Mucosa of descending colon (tissue), 3 donors: ENCODE measurements at regions not wholly inside any gene's neighbourhood (a gene's known extent, or its start where the extent isn't known, plus 50 kb on each side); places are given as distances from the start of the nearest gene placed in this dataset.

Experiments used
- ATAC-seq: fragments of 200-7000 bp; cut with Tn5 transposase; one replicate; pipeline ENCODE4 v1.9.1; 2020; ENCODE audit warnings: mild to moderate bottlenecking, moderate library complexity
- DNase-seq, 3 donors: peaks; one replicate each; pipeline ENCODE4 v3.0.0-alpha.2; 2020
- H3K36me3 ChIP-seq: fragments of 200-600 bp; one replicate; pipeline ENCODE4 v1.8.0; 2021; ENCODE audit warnings: low read depth, mild to moderate bottlenecking
- H3K4me1 ChIP-seq: fragments of 200-600 bp; one replicate; pipeline ENCODE4 v1.8.0; 2021; ENCODE audit warnings: low read depth, mild to moderate bottlenecking
- H3K4me3 ChIP-seq: fragments of 200-600 bp; one replicate; pipeline ENCODE4 v1.8.0; 2021; ENCODE audit warnings: mild to moderate bottlenecking
- H3K9me3 ChIP-seq: fragments of 200-600 bp; one replicate; pipeline ENCODE4 v1.8.0; 2021; ENCODE audit warnings: mild to moderate bottlenecking
- intact Hi-C, 2 donors: fragments of 100-400 bp; cut with DNase I in 1 of 2; cut with micrococcal nuclease in 1 of 2; formaldehyde crosslinking; loops; one replicate each; pipeline versions ENCODE4 v1.11.0 to v1.11.1; 2022; cut with DNase I, micrococcal nuclease
- TF ChIP-seq, protein P1 (sequence below): fragments of 200-600 bp; IDR thresholded peaks from one replicate; pipeline ENCODE4 v1.8.0; 2022; ENCODE audit warnings: antibody characterized with exemption, mild to moderate bottlenecking
- donor health status: DM: no; HTN: no; CAD: no; lungs with moderate emphysema.
- donor health status: DM: no; HTN: no; CAD: no.
- donor health status: DM: no; HTN: yes; CAD: no.

DNA sequence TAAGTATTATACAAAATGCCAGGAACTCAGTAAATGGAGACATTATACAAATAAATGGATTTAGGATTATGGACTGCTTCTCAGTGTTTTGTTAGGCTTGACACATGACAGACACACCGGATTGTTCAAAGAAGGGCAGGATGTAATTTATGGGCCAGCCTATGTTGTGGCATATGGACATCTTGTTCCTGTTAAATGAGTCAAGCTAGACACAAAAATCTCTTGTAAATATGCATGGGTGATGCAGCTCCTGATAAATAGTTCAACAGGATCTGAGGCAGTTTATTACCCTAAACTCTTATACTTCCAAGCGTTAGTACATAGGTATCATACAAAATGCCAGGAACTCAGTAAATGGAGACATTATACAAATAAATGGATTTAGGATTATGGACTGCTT, 502.3 kb downstream of the TBC1D4 start:
- TF ChIP-seq, protein P1, sequence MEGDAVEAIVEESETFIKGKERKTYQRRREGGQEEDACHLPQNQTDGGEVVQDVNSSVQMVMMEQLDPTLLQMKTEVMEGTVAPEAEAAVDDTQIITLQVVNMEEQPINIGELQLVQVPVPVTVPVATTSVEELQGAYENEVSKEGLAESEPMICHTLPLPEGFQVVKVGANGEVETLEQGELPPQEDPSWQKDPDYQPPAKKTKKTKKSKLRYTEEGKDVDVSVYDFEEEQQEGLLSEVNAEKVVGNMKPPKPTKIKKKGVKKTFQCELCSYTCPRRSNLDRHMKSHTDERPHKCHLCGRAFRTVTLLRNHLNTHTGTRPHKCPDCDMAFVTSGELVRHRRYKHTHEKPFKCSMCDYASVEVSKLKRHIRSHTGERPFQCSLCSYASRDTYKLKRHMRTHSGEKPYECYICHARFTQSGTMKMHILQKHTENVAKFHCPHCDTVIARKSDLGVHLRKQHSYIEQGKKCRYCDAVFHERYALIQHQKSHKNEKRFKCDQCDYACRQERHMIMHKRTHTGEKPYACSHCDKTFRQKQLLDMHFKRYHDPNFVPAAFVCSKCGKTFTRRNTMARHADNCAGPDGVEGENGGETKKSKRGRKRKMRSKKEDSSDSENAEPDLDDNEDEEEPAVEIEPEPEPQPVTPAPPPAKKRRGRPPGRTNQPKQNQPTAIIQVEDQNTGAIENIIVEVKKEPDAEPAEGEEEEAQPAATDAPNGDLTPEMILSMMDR, result no peak
- H3K4me1 ChIP-seq, result no peaks in the 10 kb centered on the region
- no peak overlapping the region for H3K4me3 ChIP-seq
- no peaks in the 10 kb centered on the region for H3K9me3 ChIP-seq
- H3K36me3 ChIP-seq, result no peaks in the 10 kb centered on the region
- intact Hi-C loops, result no loop called here
- no peak for ATAC-seq
- DNase-seq, result no peak

DNA sequence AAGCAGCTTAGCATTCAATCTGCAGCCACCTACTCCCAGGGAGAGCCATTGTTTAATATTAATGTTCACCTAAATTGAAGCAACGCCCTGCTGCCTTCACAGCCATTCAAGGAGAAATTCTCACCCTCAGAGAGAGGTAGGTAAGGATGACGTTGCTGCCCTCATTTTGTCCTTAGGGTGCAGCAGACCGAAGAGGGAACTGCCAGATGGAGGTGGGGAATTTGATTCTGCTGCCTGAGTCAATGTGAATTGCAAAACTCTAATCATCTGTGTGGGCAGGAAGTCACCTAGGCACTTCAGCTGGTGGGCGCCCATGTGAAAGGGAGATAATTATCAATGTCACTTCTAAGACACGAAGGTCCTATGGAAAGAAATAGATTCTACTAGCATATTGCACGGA, 503.4 kb downstream of the TBC1D4 start:
- intact Hi-C loops, result no loop called here

DNA sequence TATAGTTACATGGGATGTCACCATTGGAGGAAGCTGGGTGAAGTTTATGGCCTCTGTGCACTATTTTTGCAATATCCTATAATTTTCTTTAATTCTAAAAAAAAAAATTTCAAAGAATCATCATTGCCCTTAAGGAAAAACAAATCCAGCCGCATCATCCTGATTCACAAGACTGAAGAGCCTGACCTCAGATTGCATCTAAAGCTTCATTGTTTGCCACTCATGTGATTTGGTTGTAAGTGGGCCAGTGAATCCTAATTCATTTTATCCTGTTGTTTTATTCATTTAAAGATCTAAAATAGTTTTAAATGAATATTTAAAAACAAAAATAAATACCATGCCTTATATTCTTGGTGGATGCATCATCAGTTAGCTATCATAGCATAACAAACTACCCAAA, 504.5 kb downstream of the TBC1D4 start:
- TF ChIP-seq, protein P1, result no peak
- Histone ChIP-seq H3K36me3 (no peaks in the 10 kb centered on the region), H3K4me1 (no peaks in the 10 kb centered on the region), H3K4me3 (no peak overlapping the region), H3K9me3 (no peaks in the 10 kb centered on the region)
- ATAC-seq, result no peak
- no peak for DNase-seq
- intact Hi-C loops, result no loop called here

More for the DNA sequence above, 503.4 kb downstream of the TBC1D4 start:
- no peak for ATAC-seq
- H3K9me3 ChIP-seq, result no peaks in the 10 kb centered on the region
- H3K36me3 ChIP-seq, result no peaks in the 10 kb centered on the region
- TF ChIP-seq, protein P1, result no peak
- H3K4me1 ChIP-seq, result no peaks in the 10 kb centered on the region
- H3K4me3 ChIP-seq, result no peak overlapping the region
- no peak for DNase-seq

DNA sequence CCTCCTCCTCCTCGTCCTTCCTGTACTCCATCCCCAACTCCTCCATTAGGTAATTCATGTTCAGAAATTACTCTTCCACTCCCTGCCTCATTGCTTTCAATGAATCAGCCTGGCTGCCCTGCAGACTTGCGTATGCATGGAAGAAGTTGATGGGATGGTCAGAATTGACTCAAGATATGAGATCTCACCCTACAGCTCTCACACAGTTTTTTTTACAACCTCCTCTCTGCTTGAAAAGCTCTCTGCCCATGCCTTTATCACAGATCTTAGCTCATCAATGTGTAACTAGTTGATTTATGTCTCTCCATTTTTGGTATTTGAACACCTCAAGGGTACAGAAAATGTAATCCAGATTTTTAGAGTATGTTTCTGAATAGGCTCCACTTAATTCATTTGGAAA, 506.9 kb downstream of the TBC1D4 start:
- Histone ChIP-seq H3K36me3 (no peaks in the 10 kb centered on the region), H3K4me1 (no peaks in the 10 kb centered on the region), H3K4me3 (no peak overlapping the region), H3K9me3 (no peaks in the 10 kb centered on the region)
- TF ChIP-seq, protein P1, result no peak
- intact Hi-C loops, result no loop called here
- ATAC-seq, result no peak
- no peak for DNase-seq

DNA sequence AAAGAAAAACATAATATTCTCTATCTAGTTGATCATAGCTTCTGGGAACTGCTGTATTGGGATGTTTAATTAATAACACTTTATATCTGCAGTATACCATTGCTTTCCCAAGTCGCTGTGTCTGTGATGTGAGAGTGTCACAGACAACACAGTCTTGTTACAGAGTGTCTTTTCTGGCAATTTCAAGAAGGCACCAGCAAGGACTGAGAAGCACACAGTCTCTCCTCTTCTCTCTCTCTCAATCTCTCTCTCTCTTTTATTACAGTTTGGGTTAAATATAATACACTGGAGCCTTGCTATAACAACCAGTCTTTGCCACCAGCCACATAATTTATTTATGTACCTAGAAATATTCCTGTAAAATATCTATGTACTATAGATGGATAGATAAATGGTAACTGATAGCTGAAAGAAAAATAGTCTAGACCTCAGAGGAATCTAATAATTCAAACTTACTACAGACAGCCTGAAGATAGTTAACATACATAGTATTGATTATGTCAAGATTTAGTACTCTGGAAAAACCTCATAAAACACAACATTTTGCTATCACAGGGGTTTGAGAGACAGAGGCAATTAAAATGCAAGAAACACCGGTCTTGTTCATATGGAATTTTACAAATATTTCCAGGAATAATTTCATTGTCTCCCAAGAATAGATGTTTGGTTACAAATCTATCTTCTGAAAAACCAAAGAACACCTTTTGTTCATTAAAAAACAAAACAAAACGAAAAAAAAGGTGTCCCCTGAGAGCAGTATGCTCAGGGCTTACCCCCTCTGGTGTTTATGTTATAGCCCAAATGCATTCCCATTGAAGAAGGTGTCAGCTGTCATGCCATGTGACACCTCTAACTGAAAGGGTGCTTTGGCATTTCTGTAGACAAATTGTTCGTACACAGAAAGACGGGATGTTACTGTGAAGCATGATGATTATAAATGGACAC, 507.8 kb downstream of the TBC1D4 start:
- H3K9me3 ChIP-seq, result no peaks in the 10 kb centered on the region
- intact Hi-C loops, result no loop called here
- no peak for ATAC-seq
- no peak overlapping the region for H3K4me3 ChIP-seq
- H3K4me1 ChIP-seq, result no peaks in the 10 kb centered on the region
- TF ChIP-seq, protein P1, result no peak
- DNase-seq, result no peak
- no peaks in the 10 kb centered on the region for H3K36me3 ChIP-seq
